Loucy (cell line): ENCODE measurements at regions not wholly inside any gene's neighbourhood (a gene's known extent, or its start where the extent isn't known, plus 50 kb on each side); places are given as distances from the start of the nearest gene placed in this dataset.

Experiments
- CTCF ChIP-seq: fragments of 200-600 bp; sonication (generic); conservative IDR thresholded peaks from 2 replicates; pipeline ENCODE4 v1.5.1; 2014; ENCODE audit warnings: mild to moderate bottlenecking, antibody characterized with exemption, low read length
- EZH2phosphoT487 ChIP-seq: fragments of 200-600 bp; IDR thresholded peaks from 2 replicates; pipeline ENCODE4 v1.6.1; 2018; ENCODE audit warnings: antibody characterized with exemption, mild to moderate bottlenecking, moderate library complexity, borderline replicate concordance

- no peak for TF ChIP-seq CTCF
- TF ChIP-seq EZH2phosphoT487, result no peak
Observed at GRCh38 chr19:32246006-32246405, 99.4 kb upstream of the ZNF507 start.
